Stimulated activated CD8-positive, alpha-beta memory T cell treated with anti-CD3 and anti-CD28 coated beads, Interleukin-15, amount 100 ng/mL, for 48 hours (primary cell): ENCODE measurements at regions not wholly inside any gene's neighbourhood (a gene's known extent, or its start where the extent isn't known, plus 50 kb on each side); places are given as distances from the start of the nearest gene placed in this dataset.

Experiments used
- DNase-seq, 2 donors: peaks; one replicate each; pipeline ENCODE4 v3.0.0-alpha.2; 2020; ENCODE audit warnings: low read depth in 2 of 2

DNA sequence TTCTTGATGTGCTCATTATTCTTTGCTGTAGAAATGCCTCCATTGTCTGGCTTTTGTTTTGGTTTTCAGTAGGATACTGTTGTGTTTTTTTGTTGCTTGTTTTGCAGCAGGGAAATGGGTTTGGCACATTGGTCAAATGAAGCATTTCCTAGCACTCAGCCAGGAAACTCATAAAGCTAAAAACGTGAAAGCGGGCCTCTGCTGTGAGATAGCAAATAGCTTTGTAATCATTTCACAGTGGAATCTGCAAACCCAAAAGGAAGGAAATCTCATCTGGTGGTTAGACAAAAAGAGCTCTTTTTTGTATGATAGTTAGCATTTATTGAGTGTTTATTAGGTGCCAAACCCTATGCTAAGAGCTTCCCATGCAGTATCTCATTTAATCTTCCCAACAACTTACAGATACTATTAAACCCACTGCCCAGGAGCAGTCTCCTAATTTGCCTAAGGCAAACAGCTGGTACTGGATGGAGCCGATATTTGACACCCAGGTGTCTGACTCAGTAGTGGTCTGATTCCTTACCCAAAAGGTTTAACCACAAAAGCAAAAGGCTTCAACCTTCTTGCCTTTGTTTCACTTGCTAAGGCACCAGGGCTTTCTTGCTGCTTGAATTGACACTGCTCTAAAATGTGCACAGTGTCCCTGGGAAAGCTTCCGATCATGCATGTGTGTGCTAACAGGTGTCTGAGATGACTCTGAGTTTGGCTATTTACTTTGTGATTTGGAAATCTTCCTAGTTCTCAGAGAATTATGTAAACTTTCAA is 527.9 kb upstream of the MDFIC2 start:
- no peak for DNase-seq

DNA sequence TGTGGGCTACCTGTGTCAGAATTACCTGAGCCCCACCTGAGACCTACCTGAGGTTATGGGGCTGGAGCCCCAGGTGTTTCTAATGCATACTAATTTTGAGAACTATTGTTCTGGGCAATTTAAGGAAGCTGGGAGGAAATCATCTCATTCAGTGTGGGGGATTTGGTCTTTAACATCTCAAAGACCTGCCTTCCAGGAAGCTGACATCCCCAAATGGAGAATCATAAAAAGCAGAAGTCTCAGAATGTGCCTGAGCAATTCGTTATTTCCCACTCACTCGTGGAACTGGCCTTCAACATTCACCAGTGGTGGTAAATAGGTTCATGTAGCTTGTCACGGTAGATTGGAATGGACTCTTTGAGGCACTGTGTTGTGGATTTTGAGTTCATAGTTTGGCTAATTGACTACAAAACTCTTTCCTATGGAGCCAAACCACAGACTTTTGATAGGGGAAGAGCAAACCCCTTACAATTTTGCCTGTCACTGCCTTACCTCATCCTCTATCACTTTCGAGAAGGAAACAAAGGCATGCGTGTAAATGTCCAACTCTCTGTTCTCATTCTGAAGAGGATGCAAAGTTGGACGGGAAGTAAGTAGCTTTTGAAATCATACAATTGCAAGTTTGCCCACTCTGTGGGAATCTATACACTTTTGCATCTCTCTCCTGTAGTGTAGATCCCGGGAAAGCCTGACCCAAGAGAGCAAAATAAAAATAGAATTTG is 521.0 kb upstream of the MDFIC2 start:
- no peak for DNase-seq

DNA sequence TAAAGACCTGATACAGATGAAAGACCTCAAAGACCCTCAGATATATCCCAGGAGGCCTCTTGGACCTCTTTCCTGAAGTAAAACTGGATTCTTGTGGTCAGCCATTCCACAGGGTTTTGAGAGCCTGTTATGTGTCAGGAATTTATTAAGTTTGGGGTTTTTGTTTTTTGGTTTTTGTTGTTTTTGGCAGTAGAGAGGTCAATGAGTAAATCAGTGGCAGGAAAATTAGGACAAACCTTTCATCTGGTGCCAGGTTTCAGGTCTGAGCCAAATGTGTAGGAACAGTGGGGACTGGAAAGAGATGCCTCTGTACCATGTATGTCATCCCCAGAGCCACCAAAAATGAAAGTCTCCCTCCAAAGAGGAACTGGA is 520.4 kb upstream of the MDFIC2 start:
- no peak for DNase-seq

DNA sequence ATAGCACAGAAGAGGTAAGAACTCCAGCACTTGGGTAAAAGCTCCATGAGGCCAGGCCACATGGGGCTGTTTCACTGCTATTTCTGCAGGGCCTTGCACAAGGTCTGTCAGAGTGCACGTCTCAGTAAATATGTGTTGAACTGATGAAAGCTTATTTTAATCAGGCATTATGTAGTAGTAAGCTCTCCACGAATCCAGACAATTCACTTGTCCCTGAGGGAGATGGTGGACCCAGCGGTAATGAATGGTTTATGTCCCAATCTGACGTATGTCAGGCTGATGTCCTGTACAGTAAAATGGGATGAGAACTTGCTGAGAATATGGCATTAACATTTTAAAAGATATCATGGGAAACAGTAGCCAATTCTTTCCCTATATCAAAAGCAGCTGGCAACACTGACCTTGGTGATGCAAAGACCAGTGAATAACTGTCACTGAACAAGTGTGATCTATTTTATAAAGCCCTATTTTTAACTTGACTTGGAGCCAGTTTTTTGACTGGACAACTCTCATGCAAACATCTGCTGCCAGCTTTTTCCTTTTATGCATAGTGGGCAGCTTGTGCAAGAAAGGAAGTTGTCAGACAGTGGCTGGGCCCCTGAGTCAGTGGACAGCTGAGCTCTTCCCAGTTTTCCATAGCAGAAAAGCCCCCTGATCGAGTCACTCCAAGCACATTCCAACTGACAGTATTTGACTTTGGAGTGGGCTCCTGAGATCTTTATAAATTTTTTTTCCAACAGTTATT is 519.8 kb upstream of the MDFIC2 start:
- no peak for DNase-seq

DNA sequence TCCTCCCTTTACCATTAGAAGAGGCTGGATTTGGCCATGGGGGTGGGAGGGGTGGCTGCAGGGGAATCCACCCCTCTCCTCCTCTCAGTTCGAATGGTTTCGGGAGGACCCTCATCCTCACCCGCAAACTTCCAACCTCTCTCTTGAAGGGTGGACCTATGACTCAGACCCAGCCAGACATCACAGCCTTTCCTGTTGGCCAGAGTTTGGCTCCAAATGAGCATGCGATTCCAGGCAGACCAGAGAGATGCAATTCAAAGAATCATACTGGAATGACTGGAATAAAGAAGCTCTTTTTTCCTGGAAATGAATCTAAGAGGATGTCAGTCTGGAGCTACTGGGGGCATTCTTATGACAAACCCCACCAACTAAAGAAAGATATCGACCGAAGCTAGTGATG is 516.7 kb upstream of the MDFIC2 start:
- DNase-seq, result no peak

DNA sequence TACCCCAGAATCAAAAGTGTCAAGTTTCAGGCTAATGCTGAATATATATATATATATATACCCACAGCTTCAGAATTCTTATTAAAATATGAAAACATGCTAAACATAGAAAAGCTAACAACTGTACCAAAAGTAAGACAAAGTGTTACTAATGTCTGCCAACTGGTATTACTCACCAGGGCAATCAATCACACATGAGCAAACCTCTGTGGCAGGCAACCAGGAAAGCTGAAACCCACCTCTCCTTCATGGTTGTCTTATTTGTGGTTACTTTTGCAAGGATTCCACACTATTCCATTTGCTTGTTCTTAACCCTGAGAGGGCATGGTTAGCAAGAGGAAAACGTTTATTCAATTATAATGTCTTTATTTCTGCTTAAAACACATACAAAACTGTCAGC is 512.3 kb upstream of the MDFIC2 start:
- no peak for DNase-seq

DNA sequence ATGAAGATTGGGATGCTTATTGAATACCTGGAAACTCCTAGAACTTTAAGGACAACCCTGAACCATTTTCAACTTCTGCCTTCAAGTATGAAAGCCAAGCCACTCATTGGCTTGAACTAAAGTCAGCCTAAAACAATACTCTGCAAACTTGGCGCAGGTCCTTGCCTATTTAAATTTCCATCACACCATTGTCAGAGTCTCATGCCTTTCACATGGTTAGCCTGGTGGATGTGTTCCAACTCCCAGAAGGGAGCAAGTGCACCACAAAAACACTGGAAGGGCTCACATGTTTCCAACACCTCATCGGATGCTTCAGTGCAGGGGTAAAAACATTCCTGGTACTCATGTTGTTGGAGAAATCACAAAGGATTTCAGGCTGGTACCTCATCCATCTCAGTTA is 511.6 kb upstream of the MDFIC2 start:
- no peak for DNase-seq

DNA sequence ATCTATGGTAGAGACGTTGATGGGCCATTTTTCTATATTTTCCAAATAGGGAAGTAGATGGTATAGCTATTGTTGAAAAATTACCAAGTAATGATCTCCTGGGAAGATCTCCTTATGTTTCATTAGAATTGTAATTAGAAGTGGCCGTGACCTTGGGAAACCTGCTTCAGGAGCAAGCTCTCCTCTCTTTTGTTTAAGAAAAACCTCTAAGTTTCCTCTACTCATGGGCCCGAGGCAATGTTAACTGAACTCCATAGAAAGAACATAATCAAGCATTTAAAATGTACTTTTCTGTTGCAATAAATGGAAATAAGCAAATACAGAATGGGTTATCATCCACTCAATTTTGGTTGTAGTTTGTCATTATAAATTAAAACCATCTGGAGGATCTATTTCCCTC is 511.2 kb upstream of the MDFIC2 start:
- no peak for DNase-seq

DNA sequence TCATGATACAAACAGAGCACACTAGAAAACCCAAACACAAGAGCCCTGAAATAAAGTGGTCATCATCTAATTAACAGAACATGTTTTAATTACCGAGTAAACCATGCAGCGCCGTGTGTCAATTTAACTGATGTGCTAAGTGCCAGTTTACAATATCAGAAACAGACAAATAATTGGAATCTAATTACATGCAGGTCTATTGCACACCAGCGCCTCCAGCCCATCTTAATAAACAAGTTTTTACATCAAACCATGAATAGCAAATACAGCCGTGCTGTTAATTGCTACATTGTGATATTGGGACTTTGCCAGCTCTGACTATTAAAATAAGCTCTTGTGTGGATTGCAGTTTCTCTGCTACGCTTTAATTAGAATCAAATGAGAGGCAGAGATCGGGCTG is 510.2 kb upstream of the MDFIC2 start:
- DNase-seq, result no peak

DNA sequence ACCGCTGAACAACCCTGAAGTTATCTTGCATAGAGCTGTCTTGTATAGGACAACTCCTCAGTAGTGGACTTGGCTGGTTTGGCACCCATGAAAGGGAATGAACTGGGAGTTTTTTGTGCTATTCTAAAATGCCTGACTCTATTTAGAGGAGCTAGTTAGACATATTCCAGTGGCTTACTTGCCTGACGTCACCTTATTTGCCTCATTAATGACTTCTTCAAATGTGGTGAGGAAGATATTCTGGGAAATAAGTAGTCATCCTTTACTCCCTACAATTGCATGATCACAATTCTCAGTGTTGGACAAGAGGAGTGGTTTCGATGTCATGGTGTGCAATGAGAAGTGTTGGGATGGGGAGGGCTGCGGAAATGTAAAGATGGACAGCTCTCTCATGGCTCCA is 509.2 kb upstream of the MDFIC2 start:
- DNase-seq, result no peak

DNA sequence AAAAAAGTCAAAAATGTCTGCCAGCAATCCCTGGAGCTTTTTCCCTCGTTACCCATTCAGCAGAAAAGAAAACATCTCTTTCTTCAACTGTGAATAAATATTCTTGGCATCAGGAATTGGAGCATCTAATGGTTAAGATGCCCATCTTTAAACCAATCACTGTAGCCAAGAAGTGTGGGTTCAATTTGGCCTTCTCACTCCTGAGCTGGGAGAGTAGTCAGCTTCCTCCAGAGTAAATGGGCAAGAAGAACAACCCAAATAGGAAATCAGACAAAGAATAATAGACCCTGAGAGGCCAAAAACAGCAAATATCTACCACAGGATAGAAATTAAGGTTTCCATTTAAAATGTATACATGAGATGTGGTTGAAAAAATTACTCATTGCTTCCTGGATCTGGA is 508.0 kb upstream of the MDFIC2 start:
- DNase-seq, result no peak

DNA sequence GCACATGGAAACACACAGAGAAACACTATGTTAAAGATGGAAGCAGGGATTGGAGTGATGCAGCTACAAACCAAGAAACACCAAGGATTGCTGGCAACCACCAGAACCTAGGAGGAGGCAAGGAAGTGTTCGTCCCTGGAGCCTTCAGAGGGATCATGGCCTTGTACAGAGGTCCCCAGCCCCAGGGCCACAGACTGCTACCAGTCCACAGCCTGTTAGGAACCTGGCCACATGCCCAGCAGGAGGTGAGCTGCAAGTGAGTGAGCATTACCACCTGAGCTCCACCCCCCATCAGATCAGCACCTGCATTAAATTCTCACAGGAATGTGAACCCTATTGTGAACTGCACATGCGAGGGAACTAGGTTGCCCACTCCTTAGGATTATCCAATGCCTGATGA is 505.7 kb upstream of the MDFIC2 start:
- no peak for DNase-seq

DNA sequence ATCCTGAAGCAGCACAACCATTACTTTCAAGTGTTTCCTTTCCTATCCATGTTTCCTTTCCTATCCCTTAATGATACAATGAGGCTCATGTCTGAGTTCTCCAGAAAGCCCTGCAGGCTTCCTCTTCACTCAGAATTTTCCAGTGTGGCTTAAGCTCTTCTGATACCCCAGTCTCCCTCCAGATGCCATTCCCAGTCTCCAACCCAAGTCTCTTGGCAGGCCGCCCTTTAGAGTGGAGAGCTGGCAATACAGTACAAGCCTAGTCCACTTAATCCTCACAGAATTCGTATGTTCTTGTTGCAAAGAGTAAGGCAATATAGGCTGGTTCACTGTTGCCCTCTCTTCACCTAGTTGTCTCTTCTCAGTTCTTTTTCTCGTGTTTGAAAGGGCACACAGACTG is 503.9 kb upstream of the MDFIC2 start:
- no peak for DNase-seq

DNA sequence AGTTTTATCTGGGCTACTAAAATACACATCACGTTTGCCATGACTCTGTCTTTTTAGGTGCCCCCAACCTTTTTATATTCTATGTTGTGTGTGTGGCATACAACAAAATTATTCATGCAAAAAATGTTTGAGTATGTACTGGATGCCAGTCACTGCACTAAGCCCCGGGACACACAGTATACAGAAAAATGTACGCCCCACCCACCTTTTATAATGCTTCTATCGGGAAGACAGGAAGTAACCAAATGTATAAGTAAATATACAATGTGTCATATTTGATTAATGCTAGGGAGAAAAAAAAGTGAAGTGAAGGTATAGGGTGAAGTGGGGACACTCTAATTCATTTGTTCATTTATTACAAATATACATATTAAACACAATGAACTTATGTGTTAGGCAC is 503.4 kb upstream of the MDFIC2 start:
- no peak for DNase-seq

DNA sequence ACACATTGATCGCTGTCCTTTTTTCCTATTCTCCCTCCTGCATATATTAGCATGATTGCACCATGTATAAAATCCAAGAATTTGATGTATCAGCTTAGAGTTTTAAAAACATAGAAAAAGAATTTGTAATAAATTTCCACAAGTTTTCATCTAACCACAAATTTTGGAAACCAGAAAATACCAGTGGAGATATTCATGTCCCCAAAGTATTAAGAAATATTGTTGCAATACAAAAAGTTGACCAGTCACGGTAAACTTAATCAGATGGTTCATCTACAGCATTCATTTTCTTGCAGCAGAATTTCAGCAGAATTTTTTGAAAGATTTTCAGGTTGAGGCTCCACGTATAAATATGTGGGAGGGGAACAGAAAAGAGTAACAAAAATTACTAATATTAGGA is 500.9 kb upstream of the MDFIC2 start:
- no peak for DNase-seq

DNA sequence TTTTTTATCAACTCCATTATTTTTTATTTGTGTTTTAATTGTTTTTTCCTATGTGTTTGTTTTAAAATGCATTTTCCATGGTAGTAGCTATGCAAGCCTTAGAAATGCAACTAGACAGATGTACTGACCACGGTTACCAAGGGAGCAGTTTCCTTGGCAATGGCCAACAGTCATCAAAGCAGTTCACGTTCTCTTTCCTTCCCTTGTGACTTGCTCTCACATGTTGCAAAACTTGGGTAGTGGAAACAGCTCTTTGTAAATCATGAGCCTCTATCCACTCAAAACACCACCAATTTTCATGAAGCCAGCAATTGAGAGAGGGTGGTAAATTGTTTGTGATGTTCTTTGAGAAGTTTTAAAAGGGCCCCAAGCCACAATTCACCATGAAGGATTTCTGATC is 499.4 kb upstream of the MDFIC2 start:
- no peak for DNase-seq

DNA sequence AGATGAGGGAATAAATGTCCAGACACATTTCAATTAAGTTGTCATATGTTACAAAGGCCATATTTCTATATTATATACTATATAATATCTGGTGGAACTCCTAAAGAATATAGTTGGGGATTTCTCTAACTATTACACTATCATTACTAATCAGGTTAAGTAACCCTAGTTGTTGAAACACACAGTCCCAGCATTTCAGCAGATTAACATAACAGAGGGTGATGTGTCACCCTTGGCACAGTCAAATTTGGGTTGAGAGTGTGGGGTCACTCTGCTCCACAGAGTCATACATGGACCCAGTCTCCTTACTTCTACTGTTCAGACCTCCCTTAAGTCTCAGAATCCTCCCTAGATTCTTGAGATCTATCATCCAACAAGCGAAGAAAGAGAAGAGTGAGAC is 496.4 kb upstream of the MDFIC2 start:
- DNase-seq, result no peak

DNA sequence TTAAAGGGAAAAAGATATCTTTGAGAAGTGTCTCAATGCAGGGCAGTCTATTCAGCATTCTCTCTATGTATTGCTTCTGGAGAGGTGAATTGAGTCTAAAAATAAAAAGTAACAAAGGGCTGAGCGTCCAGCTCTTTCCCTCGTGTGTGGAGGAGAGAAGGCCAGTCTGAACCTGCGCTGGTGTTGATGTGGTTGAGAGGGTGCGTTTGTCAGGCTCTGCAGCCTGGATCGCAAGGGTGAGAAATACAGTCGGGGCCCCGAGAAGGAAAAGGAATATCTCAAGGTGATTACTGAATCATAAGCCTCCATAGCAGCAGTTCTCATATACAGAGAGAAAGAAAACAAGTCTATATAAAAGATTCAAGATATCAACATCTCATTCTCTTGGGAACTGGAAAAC is 494.1 kb upstream of the MDFIC2 start:
- no peak for DNase-seq

DNA sequence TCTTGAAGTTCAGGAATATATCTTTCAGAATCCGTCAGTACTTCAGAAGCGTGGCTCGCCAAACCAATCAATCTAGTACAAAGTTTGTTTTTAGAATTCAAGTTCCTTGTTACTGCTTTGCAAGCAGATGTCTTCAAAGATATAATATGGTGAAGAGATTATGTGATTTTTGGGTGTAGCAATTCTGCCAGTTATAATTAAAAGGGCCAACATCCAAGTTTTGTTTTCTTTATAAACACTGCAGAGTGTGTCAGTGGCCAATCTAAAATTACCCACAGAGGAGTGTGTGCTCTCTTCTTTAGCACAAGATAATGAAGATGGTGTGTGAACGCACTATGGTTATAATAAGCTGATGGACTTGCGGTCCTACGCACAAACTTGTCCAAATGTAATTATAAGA is 493.6 kb upstream of the MDFIC2 start:
- no peak for DNase-seq

DNA sequence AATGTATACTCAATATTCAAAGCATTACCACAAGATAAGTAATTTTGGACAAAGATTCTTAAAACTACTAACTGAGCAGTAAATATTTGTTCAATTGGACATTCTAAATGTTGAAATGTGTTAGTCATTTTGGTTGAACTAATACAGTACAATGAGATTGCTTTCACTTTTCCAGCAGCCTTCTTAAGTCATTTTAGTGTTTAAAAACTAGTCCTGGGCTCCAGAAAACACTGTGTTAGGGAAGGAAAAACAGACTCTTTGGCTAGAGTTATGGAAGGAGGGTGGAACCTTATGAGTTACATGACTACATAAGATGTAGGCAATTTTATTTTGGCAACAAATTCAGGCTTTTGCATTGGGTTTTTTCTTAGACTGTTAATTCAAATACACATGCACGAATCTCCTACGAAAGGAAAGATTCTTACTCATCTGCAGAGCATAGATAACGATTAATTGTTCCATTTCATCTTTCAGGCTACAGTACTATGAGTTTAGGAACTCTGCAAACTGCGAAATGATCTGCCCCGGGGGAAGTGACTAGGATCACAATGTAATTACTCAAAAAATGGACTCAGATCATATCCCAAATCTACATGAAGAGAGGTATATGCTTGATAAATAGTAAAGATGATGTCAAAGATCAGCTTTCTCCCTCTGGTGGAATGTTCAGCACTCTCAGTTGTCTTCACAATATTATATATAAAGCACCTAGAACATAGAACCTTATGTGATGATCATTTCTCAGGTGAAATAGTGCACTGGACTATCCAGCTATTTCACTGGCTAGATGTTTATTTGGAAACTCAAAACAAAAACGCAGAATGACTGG is 492.8 kb upstream of the MDFIC2 start:
- DNase-seq, result no peak

DNA sequence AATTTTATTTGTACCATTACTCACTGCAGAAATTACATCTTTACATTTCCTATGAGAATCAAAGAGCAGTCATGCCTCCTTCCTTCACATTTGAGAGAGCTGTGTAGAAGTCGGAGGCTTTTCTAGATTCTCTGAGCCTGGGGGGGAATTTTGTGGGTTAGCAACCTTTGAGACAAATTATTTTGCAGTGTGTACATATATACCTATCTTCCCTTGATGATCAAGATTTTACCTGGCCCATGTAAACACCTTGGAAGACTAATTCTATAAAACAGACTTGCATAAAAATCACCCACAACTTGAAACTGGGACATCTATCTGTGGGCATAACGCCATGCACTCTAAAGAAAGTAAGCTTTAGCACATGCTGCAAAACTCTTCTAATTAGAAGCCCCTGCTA is 491.5 kb upstream of the MDFIC2 start:
- DNase-seq, result no peak

DNA sequence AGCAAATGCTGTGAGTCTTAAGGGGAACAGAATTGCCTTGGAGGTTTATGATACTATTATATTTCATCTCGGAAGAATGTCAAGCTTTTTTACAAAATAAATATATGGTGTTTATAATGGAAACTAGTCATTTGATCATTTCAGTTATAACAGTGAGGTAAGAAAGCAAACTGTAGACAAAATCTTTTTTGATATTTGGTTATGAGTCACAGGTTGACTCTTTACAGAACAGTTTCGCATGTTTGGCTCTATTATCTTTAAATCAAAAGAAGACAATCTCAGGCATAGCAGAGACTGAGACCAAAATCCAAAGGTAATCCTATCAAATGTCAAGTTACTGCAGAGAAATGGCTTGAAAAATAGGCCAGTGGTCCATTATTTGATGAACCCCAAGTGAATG is 490.9 kb upstream of the MDFIC2 start:
- no peak for DNase-seq
